WTC11 (cell line): ENCODE measurements at regions not wholly inside any gene's neighbourhood (a gene's known extent, or its start where the extent isn't known, plus 50 kb on each side); places are given as distances from the start of the nearest gene placed in this dataset.

Experiments used
- ATAC-seq: fragments of 200-7000 bp; cut with Tn5 transposase; 2 replicates; pipeline ENCODE4 v1.10.0; 2021; ENCODE audit warnings: mild to moderate bottlenecking, moderate library complexity
- CTCF ChIA-PET: fragments of 300-600 bp; sonication (Branson Sonifier 250); formaldehyde crosslinking; loops from one replicate; lab custom pipeline; 2021; ENCODE audit warnings: antibody characterized with exemption; lab: Charles Lee
- POLR2A ChIA-PET: fragments of 350-600 bp; sonication (Branson Sonifier 250); formaldehyde crosslinking; loops from one replicate; lab custom pipeline; 2021; ENCODE audit warnings: antibody characterized with exemption; lab: Charles Lee
- DNase-seq: peaks from one replicate; pipeline ENCODE4 v3.0.0; 2021; ENCODE audit warnings: low spot score
- H3K27ac Mint-ChIP-seq: 2 replicates; pipeline ENCODE4 v1.8.0; 2021; ENCODE audit warnings: mixed read lengths
- H3K27me3 Mint-ChIP-seq: 2 replicates; pipeline ENCODE4 v1.8.0; 2021; ENCODE audit warnings: low read depth, mild to moderate bottlenecking, moderate library complexity, mixed read lengths
- H3K36me3 Mint-ChIP-seq: 2 replicates; pipeline ENCODE4 v1.8.0; 2021; ENCODE audit warnings: mixed read lengths
- H3K4me1 Mint-ChIP-seq: 2 replicates; pipeline ENCODE4 v1.8.0; 2022; ENCODE audit warnings: mixed read lengths
- H3K4me3 Mint-ChIP-seq: 2 replicates; pipeline ENCODE4 v1.8.0; 2021; ENCODE audit warnings: mild to moderate bottlenecking, moderate library complexity, mixed read lengths
- H3K9me3 Mint-ChIP-seq: 2 replicates; pipeline ENCODE4 v1.8.0; 2021; ENCODE audit warnings: mixed read lengths
- EMX1 ChIP-seq: fragments of 250-450 bp; sonication (Bioruptor Pico); IDR thresholded peaks from 2 replicates; pipeline ENCODE4 v1.8.0; 2021; ENCODE audit warnings: mild to moderate bottlenecking
- FOXJ3 ChIP-seq: sonication (generic); formaldehyde crosslinking; IDR thresholded peaks from 2 replicates; pipeline ENCODE4 v1.9.0; 2021; ENCODE audit warnings: missing genetic modification reagents, mild to moderate bottlenecking, borderline replicate concordance
- PRRX2 ChIP-seq: fragments of 250-450 bp; sonication (Bioruptor Pico); IDR thresholded peaks from 2 replicates; pipeline ENCODE4 v1.8.0; 2021; ENCODE audit warnings: mild to moderate bottlenecking
- SOX15 ChIP-seq: fragments of 250-450 bp; sonication (Bioruptor Pico); IDR thresholded peaks from 2 replicates; pipeline ENCODE4 v1.9.0; 2021; ENCODE audit warnings: mild to moderate bottlenecking
- SP1 ChIP-seq: sonication (generic); formaldehyde crosslinking; conservative IDR thresholded peaks from 2 replicates; pipeline ENCODE4 v1.8.1; 2022; ENCODE audit warnings: missing genetic modification reagents
- TCF7 ChIP-seq: sonication (generic); formaldehyde crosslinking; IDR thresholded peaks from 2 replicates; pipeline ENCODE4 v1.8.0; 2022; ENCODE audit warnings: mild to moderate bottlenecking, low read depth, missing genetic modification reagents, moderate library complexity
- TEAD1 ChIP-seq: sonication (generic); formaldehyde crosslinking; IDR thresholded peaks from 2 replicates; pipeline ENCODE4 v1.8.0; 2022; ENCODE audit warnings: mild to moderate bottlenecking, missing genetic modification reagents
- TEAD4 ChIP-seq: sonication (generic); formaldehyde crosslinking; IDR thresholded peaks from 2 replicates; pipeline ENCODE4 v1.8.0; 2022; ENCODE audit warnings: mild to moderate bottlenecking, missing genetic modification reagents
- ZNF416 ChIP-seq: fragments of 250-450 bp; sonication (Bioruptor Pico); IDR thresholded peaks from 2 replicates; pipeline ENCODE4 v1.9.0; 2021; ENCODE audit warnings: mild to moderate bottlenecking, inconsistent platforms
- TF ChIP-seq, protein P1 (sequence below): fragments of 250-450 bp; sonication (Bioruptor Pico); IDR thresholded peaks from 2 replicates; pipeline ENCODE4 v1.8.0; 2021; ENCODE audit warnings: mild to moderate bottlenecking
- TF ChIP-seq, protein P2 (sequence below): fragments of 250-450 bp; sonication (Bioruptor Pico); conservative IDR thresholded peaks from 2 replicates; pipeline ENCODE4 v1.9.0; 2021; ENCODE audit warnings: mild to moderate bottlenecking
- TF ChIP-seq, protein P3 (sequence below): fragments of 250-450 bp; sonication (Bioruptor Pico); IDR thresholded peaks from 2 replicates; pipeline ENCODE4 v1.9.0; 2021; ENCODE audit warnings: mild to moderate bottlenecking
- TF ChIP-seq, protein P4 (sequence below): sonication (generic); formaldehyde crosslinking; IDR thresholded peaks from 2 replicates; pipeline ENCODE4 v1.8.1; 2023; ENCODE audit warnings: mild to moderate bottlenecking, missing genetic modification reagents, moderate library complexity
- TF ChIP-seq, protein P5 (sequence below): sonication (generic); formaldehyde crosslinking; IDR thresholded peaks from 2 replicates; pipeline ENCODE4 v1.8.1; 2022; ENCODE audit warnings: mild to moderate bottlenecking, moderate library complexity, missing genetic modification reagents
- TF ChIP-seq, protein P6 (sequence below): sonication (generic); formaldehyde crosslinking; conservative IDR thresholded peaks from 2 replicates; pipeline ENCODE4 v1.8.1; 2023; ENCODE audit warnings: mild to moderate bottlenecking, low read depth, missing genetic modification reagents, moderate library complexity
- TF ChIP-seq, protein P7 (sequence below): sonication (generic); formaldehyde crosslinking; IDR thresholded peaks from 2 replicates; pipeline ENCODE4 v1.8.1; 2023; ENCODE audit warnings: mild to moderate bottlenecking, moderate library complexity, missing genetic modification reagents
- TF ChIP-seq, protein P8 (sequence below): fragments of 250-450 bp; sonication (Bioruptor Pico); IDR thresholded peaks from 2 replicates; pipeline ENCODE4 v1.9.0; 2021; ENCODE audit warnings: mild to moderate bottlenecking, borderline replicate concordance

DNA sequence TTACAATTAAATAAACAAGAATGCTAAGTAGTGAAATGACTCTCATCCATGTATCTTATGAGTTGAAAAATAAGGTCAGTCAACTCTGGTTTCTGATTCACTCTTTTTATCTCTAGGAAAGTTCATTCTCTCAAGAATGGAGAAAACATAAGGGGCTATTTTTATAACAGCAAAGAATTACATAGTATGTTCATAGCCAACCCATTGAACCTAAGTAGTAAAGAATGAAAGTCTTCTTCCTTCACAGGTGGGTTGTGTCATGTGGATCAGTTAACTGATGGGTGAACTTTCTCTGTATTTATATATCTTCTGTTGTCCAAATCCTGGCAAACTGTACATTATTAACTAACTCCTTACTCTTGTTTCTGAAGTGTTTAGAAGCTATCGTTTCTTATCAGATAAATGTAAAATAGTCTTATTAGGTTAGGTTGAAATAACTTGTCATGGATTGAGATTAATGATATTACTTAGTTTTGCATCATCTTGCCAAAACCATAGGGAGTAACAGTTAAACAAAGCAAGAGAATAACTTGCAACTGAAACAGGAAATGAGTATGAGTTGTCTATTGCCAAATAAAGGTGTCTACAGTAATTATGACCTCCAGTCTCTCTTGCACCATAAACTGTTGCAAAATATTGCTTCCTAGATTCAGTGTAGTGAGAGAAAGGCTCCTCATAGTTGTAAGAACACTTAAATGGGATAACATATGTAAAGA is 86.8 kb downstream of the ANKRD7 start:
- ATAC-seq (no peak), DNase-seq (no peak)
- H3K4me3 Mint-ChIP-seq: no peak overlapping the region
- ChIA-PET POLR2A (interaction anchor here (0.6 kb wide), 1 partner anchor 53 kb away, joined by 3 read pairs; no protein-coding TSS in a partner anchor), CTCF (no interaction called here)
- peaks cover 22% of the 10 kb centered on the region for H3K36me3 Mint-ChIP-seq
- H3K27ac Mint-ChIP-seq: no peak overlapping the region
- peaks cover 17% of the 10 kb centered on the region for H3K4me1 Mint-ChIP-seq
- H3K9me3 Mint-ChIP-seq: peaks cover 40% of the 10 kb centered on the region
- no peaks in the 10 kb centered on the region; the same call in 1 of the 2 replicates for H3K27me3 Mint-ChIP-seq
- TF ChIP-seq PRRX2 (CRISPR knock-in tag) (no peak), FOXJ3 (no peak), TCF7 (CRISPR knock-in tag) (no peak), EMX1 (CRISPR knock-in tag) (no peak), SOX15 (CRISPR knock-in tag) (no peak)
- TF ChIP-seq, protein P1, sequence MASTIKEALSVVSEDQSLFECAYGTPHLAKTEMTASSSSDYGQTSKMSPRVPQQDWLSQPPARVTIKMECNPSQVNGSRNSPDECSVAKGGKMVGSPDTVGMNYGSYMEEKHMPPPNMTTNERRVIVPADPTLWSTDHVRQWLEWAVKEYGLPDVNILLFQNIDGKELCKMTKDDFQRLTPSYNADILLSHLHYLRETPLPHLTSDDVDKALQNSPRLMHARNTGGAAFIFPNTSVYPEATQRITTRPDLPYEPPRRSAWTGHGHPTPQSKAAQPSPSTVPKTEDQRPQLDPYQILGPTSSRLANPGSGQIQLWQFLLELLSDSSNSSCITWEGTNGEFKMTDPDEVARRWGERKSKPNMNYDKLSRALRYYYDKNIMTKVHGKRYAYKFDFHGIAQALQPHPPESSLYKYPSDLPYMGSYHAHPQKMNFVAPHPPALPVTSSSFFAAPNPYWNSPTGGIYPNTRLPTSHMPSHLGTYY (CRISPR knock-in tag): no peak
- TF ChIP-seq, protein P2, sequence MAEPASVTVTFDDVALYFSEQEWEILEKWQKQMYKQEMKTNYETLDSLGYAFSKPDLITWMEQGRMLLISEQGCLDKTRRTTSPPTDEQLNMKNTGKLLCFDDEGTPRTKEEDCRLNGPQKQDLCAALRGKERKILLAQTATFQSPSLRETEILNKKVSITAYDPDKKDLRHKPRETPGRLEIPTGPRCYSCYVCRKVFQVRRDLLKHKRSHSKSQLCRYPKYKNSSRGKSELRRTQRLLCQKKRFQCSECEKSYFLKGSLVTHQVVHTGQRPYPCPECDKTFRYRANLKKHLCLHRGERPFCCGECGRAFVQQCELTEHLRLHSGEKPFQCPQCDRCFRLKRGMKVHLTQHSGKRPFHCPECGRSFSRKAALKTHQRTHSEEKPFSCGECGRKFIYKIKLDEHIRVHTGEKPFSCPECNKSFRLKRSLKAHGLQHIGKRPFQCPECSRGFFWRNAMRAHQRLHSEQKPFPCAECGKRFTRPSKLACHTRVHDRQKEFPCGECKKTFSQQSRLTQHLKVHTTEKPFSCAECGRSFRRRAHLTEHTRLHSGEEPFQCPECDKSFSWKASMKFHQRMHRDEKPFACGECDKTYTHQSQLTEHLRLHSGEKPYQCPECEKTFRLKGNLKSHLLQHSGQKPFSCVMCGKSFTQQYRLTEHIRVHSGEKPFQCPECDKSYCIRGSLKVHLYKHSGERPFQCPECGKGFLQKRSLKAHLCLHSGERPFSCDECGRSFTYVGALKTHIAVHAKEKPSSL (CRISPR knock-in tag): no peak
- TF ChIP-seq, protein P3, sequence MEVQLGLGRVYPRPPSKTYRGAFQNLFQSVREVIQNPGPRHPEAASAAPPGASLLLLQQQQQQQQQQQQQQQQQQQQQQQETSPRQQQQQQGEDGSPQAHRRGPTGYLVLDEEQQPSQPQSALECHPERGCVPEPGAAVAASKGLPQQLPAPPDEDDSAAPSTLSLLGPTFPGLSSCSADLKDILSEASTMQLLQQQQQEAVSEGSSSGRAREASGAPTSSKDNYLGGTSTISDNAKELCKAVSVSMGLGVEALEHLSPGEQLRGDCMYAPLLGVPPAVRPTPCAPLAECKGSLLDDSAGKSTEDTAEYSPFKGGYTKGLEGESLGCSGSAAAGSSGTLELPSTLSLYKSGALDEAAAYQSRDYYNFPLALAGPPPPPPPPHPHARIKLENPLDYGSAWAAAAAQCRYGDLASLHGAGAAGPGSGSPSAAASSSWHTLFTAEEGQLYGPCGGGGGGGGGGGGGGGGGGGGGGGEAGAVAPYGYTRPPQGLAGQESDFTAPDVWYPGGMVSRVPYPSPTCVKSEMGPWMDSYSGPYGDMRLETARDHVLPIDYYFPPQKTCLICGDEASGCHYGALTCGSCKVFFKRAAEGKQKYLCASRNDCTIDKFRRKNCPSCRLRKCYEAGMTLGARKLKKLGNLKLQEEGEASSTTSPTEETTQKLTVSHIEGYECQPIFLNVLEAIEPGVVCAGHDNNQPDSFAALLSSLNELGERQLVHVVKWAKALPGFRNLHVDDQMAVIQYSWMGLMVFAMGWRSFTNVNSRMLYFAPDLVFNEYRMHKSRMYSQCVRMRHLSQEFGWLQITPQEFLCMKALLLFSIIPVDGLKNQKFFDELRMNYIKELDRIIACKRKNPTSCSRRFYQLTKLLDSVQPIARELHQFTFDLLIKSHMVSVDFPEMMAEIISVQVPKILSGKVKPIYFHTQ: no peak
- TF ChIP-seq, protein P4, sequence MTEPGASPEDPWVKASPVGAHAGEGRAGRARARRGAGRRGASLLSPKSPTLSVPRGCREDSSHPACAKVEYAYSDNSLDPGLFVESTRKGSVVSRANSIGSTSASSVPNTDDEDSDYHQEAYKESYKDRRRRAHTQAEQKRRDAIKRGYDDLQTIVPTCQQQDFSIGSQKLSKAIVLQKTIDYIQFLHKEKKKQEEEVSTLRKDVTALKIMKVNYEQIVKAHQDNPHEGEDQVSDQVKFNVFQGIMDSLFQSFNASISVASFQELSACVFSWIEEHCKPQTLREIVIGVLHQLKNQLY (CRISPR knock-in tag): no peak
- TF ChIP-seq, protein P5, sequence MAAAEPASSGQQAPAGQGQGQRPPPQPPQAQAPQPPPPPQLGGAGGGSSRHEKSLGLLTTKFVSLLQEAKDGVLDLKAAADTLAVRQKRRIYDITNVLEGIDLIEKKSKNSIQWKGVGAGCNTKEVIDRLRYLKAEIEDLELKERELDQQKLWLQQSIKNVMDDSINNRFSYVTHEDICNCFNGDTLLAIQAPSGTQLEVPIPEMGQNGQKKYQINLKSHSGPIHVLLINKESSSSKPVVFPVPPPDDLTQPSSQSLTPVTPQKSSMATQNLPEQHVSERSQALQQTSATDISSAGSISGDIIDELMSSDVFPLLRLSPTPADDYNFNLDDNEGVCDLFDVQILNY (CRISPR knock-in tag): no peak
- TF ChIP-seq, protein P6, sequence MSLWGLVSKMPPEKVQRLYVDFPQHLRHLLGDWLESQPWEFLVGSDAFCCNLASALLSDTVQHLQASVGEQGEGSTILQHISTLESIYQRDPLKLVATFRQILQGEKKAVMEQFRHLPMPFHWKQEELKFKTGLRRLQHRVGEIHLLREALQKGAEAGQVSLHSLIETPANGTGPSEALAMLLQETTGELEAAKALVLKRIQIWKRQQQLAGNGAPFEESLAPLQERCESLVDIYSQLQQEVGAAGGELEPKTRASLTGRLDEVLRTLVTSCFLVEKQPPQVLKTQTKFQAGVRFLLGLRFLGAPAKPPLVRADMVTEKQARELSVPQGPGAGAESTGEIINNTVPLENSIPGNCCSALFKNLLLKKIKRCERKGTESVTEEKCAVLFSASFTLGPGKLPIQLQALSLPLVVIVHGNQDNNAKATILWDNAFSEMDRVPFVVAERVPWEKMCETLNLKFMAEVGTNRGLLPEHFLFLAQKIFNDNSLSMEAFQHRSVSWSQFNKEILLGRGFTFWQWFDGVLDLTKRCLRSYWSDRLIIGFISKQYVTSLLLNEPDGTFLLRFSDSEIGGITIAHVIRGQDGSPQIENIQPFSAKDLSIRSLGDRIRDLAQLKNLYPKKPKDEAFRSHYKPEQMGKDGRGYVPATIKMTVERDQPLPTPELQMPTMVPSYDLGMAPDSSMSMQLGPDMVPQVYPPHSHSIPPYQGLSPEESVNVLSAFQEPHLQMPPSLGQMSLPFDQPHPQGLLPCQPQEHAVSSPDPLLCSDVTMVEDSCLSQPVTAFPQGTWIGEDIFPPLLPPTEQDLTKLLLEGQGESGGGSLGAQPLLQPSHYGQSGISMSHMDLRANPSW (CRISPR knock-in tag): no peak

DNA sequence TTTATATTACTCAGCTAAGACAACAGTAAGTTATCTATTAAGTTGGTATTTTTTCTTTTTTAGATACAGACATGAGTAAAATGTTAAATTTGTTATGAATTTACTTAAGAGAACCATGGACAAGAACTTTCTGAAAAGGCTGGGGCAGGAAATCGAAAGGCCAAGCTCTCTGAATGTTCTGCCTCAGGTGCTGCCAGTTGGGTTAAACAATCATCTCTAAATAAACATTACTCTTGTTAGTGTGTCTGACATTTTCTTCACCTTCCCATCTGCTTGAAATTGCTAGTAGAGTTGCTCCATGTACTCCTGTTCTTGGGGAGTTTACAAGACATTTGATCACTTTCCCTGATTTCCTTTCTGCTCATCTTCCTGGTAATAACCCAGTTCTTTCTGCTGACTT is 87.5 kb downstream of the ANKRD7 start:
- CTCF ChIA-PET: no interaction called here
- DNase-seq (no peak), ATAC-seq (no peak)
- no peak overlapping the region for H3K4me3 Mint-ChIP-seq
- POLR2A ChIA-PET: interaction anchor here (0.6 kb wide), 1 partner anchor 52 kb away, joined by 3 read pairs; no protein-coding TSS in a partner anchor
- H3K4me1 Mint-ChIP-seq: peaks cover 17% of the 10 kb centered on the region
- peaks cover 22% of the 10 kb centered on the region for H3K36me3 Mint-ChIP-seq
- no peaks in the 10 kb centered on the region; the same call in 1 of the 2 replicates for H3K27me3 Mint-ChIP-seq
- no peak overlapping the region; the same call in 1 of the 2 replicates for H3K27ac Mint-ChIP-seq
- H3K9me3 Mint-ChIP-seq: peaks cover 37% of the 10 kb centered on the region
- no peak for TF ChIP-seq TEAD4 (CRISPR knock-in tag)
- no peak for TF ChIP-seq SP1 (CRISPR knock-in tag)
- TF ChIP-seq, protein P7, sequence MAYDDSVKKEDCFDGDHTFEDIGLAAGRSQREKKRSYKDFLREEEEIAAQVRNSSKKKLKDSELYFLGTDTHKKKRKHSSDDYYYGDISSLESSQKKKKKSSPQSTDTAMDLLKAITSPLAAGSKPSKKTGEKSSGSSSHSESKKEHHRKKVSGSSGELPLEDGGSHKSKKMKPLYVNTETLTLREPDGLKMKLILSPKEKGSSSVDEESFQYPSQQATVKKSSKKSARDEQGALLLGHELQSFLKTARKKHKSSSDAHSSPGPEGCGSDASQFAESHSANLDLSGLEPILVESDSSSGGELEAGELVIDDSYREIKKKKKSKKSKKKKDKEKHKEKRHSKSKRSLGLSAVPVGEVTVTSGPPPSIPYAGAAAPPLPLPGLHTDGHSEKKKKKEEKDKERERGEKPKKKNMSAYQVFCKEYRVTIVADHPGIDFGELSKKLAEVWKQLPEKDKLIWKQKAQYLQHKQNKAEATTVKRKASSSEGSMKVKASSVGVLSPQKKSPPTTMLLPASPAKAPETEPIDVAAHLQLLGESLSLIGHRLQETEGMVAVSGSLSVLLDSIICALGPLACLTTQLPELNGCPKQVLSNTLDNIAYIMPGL (CRISPR knock-in tag): no peak
- TF ChIP-seq, protein P8, sequence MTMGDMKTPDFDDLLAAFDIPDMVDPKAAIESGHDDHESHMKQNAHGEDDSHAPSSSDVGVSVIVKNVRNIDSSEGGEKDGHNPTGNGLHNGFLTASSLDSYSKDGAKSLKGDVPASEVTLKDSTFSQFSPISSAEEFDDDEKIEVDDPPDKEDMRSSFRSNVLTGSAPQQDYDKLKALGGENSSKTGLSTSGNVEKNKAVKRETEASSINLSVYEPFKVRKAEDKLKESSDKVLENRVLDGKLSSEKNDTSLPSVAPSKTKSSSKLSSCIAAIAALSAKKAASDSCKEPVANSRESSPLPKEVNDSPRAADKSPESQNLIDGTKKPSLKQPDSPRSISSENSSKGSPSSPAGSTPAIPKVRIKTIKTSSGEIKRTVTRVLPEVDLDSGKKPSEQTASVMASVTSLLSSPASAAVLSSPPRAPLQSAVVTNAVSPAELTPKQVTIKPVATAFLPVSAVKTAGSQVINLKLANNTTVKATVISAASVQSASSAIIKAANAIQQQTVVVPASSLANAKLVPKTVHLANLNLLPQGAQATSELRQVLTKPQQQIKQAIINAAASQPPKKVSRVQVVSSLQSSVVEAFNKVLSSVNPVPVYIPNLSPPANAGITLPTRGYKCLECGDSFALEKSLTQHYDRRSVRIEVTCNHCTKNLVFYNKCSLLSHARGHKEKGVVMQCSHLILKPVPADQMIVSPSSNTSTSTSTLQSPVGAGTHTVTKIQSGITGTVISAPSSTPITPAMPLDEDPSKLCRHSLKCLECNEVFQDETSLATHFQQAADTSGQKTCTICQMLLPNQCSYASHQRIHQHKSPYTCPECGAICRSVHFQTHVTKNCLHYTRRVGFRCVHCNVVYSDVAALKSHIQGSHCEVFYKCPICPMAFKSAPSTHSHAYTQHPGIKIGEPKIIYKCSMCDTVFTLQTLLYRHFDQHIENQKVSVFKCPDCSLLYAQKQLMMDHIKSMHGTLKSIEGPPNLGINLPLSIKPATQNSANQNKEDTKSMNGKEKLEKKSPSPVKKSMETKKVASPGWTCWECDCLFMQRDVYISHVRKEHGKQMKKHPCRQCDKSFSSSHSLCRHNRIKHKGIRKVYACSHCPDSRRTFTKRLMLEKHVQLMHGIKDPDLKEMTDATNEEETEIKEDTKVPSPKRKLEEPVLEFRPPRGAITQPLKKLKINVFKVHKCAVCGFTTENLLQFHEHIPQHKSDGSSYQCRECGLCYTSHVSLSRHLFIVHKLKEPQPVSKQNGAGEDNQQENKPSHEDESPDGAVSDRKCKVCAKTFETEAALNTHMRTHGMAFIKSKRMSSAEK: no peak
- TF ChIP-seq TEAD1 (CRISPR knock-in tag): no peak
- no peak for TF ChIP-seq ZNF416 (CRISPR knock-in tag)
- TF ChIP-seq FOXJ3: no peak
